Neuronal stem cell (in vitro differentiated cells): ENCODE measurements at regions not wholly inside any gene's neighbourhood (a gene's known extent, or its start where the extent isn't known, plus 50 kb on each side); places are given as distances from the start of the nearest gene placed in this dataset.

Source experiments
- DNase-seq: peaks from one replicate; pipeline ENCODE4 v3.0.0-alpha.2; 2013; ENCODE audit warnings: low spot score
- H2AFZ ChIP-seq: one replicate; pipeline ENCODE4 v1.6.1; 2013; ENCODE audit warnings: mild to moderate bottlenecking, low read length, inconsistent platforms
- H2AK5ac ChIP-seq: 2 replicates; pipeline ENCODE4 v1.6.1; 2013; ENCODE audit warnings: low read depth, mild to moderate bottlenecking, inconsistent platforms, low read length, moderate library complexity, mixed read lengths
- H2BK120ac ChIP-seq: 2 replicates; pipeline ENCODE4 v1.6.1; 2013; ENCODE audit warnings: low read depth, mild to moderate bottlenecking, inconsistent platforms, low read length, moderate library complexity, mixed read lengths
- H2BK12ac ChIP-seq: one replicate; pipeline ENCODE4 v1.6.1; 2013; ENCODE audit warnings: low read length, inconsistent platforms
- H2BK15ac ChIP-seq: 2 replicates; pipeline ENCODE4 v1.6.1; 2013; ENCODE audit warnings: mild to moderate bottlenecking, low read length, inconsistent platforms, mixed read lengths
- H2BK5ac ChIP-seq: one replicate; pipeline ENCODE4 v1.6.1; 2013; ENCODE audit warnings: inconsistent platforms, mild to moderate bottlenecking, low read length, moderate library complexity
- H3K14ac ChIP-seq: one replicate; pipeline ENCODE4 v1.6.1; 2013; ENCODE audit warnings: low read length, inconsistent platforms
- H3K18ac ChIP-seq: 2 replicates; pipeline ENCODE4 v1.6.1; 2013; ENCODE audit warnings: low read length, inconsistent platforms
- H3K23ac ChIP-seq: 2 replicates; pipeline ENCODE4 v1.6.1; 2013; ENCODE audit warnings: low read depth, mild to moderate bottlenecking, mixed read lengths, low read length, inconsistent platforms; ENCODE audit not compliant: poor library complexity
- H3K27ac ChIP-seq: replicated peaks from 3 replicates; pipeline ENCODE4 v1.5.1; 2013; ENCODE audit warnings: low read length, inconsistent platforms
- H3K27me3 ChIP-seq, 3 experiments: 2 replicates each; pipeline ENCODE4 v1.6.1; 2013; ENCODE audit warnings: low read length in 3 of 3, mild to moderate bottlenecking in 2 of 3, inconsistent platforms in 1 of 3, low read depth in 1 of 3, mixed read lengths in 1 of 3, moderate library complexity in 1 of 3; ENCODE audit not compliant: control insufficient read depth in 3 of 3, insufficient read depth in 3 of 3
- H3K36me3 ChIP-seq, 2 donors: replicated peaks in 1 of 2; 2 replicates each; pipeline ENCODE4 v1.6.1; 2013; ENCODE audit warnings: low read length in 2 of 2; ENCODE audit not compliant: control insufficient read depth in 2 of 2, insufficient read depth in 2 of 2
- H3K4ac ChIP-seq: 2 replicates; pipeline ENCODE4 v1.6.1; 2013; ENCODE audit warnings: inconsistent platforms, mild to moderate bottlenecking, low read length, moderate library complexity
- H3K4me1 ChIP-seq, 2 donors: 1 replicate in 1 of 2; 2 replicates in 1 of 2; pipeline ENCODE4 v1.6.1; 2013; ENCODE audit warnings: low read length in 2 of 2, low read depth in 1 of 2; ENCODE audit not compliant: control insufficient read depth in 2 of 2, insufficient read depth in 1 of 2
- H3K4me2 ChIP-seq: one replicate; pipeline ENCODE4 v1.6.1; 2013; ENCODE audit warnings: mild to moderate bottlenecking, low read length, inconsistent platforms; ENCODE audit not compliant: insufficient read depth, poor library complexity, severe bottlenecking
- H3K4me3 ChIP-seq, 2 donors: 2 replicates each; pipeline ENCODE4 v1.5.1; 2013; ENCODE audit warnings: low read length in 2 of 2, mild to moderate bottlenecking in 2 of 2, inconsistent platforms in 1 of 2, moderate library complexity in 1 of 2
- H3K79me1 ChIP-seq: one replicate; pipeline ENCODE4 v1.6.1; 2013; ENCODE audit warnings: low read depth, mild to moderate bottlenecking, inconsistent platforms, low read length, moderate library complexity
- H3K9ac ChIP-seq: one replicate; pipeline ENCODE4 v1.6.1; 2013; ENCODE audit warnings: mild to moderate bottlenecking, low read depth, low read length, inconsistent platforms; ENCODE audit not compliant: poor library complexity
- H3K9me3 ChIP-seq, 2 donors: replicated peaks in 1 of 2; 2 replicates each; pipeline versions ENCODE3 to v1.6.1; 2013; ENCODE audit warnings: low read length in 2 of 2, mild to moderate bottlenecking in 2 of 2, inconsistent platforms in 1 of 2, low read depth in 1 of 2, mixed read lengths in 1 of 2, moderate library complexity in 1 of 2; ENCODE audit not compliant: control insufficient read depth in 2 of 2, insufficient read depth in 1 of 2
- H4K8ac ChIP-seq: one replicate; pipeline ENCODE4 v1.6.1; 2013; ENCODE audit warnings: low read depth, mild to moderate bottlenecking, inconsistent platforms, low read length, moderate library complexity
- H4K91ac ChIP-seq: one replicate; pipeline ENCODE4 v1.6.1; 2013; ENCODE audit warnings: low read length, low read depth, mild to moderate bottlenecking, inconsistent platforms; ENCODE audit not compliant: poor library complexity
- WGBS, 2 donors: extraction: QIAGEN DNeasy Blood & Tissue Kit; methylation state at CpG; one replicate each; pipeline ENCODE4 v1.1.7; 2013; ENCODE audit warnings: missing lambda C conversion rate in 2 of 2, mixed read lengths in 1 of 2; ENCODE audit not compliant: insufficient read length in 2 of 2, insufficient replicate concordance in 1 of 2; ENCODE audit errors: extremely low coverage in 2 of 2; 5-methylcytosine and 5-hydroxymethylcytosine counted together

DNA sequence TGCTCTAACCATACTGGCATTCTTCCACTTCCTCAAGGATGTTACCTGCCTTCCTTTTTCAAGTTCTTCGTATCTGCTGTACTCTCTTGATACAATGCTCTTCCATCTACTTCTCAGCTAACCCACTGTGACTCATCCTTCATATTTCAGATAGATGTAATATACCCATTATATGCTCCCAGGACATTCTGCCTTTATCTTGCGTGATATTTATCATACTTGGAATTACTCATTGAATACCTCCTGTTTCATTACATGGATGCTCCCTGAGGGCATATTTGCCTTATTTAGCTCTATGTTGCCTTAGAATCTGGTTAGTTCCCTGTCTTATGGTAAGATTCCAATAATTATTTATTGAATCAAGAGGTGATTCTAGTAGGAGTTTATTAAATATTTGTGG, 706.4 kb downstream of the SORCS3 start:
- H3K4me3 ChIP-seq = no peak overlapping the region
- H3K9me3 ChIP-seq = no peaks in the 10 kb centered on the region
- H4K8ac ChIP-seq = no peak overlapping the region
- no peak overlapping the region for H3K23ac ChIP-seq
- H4K91ac ChIP-seq = no peak overlapping the region
- H2AK5ac ChIP-seq = no peak overlapping the region
- no peaks in the 10 kb centered on the region for H3K79me1 ChIP-seq
- H2BK12ac ChIP-seq = no peak overlapping the region
- no peaks in the 10 kb centered on the region for H3K36me3 ChIP-seq
- no peak for DNase-seq
- H2AFZ ChIP-seq = no peak overlapping the region
- H3K4me1 ChIP-seq = peaks cover 0 to 6% of the 10 kb centered on the region in 2 donors
- no CpG with 5 or more reads among the region's 2 CpGs for WGBS, 2 donors
- H2BK5ac ChIP-seq = no peak overlapping the region
- H3K4me2 ChIP-seq = no peak overlapping the region
- no peak overlapping the region for H3K18ac ChIP-seq
- no peaks in the 10 kb centered on the region for H3K27me3 ChIP-seq
- no peak overlapping the region for H3K9ac ChIP-seq
- no peak overlapping the region for H3K4ac ChIP-seq
- no peak overlapping the region for H3K14ac ChIP-seq
- H3K27ac ChIP-seq = no peak overlapping the region
- H2BK120ac ChIP-seq = no peak overlapping the region
- no peak overlapping the region for H2BK15ac ChIP-seq

GRCh38 chr10:105342606-105343005, 701.5 kb downstream of the SORCS3 start:
- Histone ChIP-seq H3K9me3 (no peaks in the 10 kb centered on the region), H4K91ac (no peak overlapping the region), H3K4ac (no peak overlapping the region), H3K4me3 (no peak overlapping the region), H2AFZ (no peak overlapping the region), H3K27ac (no peak overlapping the region), H3K18ac (no peak overlapping the region), H2BK5ac (no peak overlapping the region), H2BK12ac (no peak overlapping the region), H4K8ac (no peak overlapping the region), H3K36me3 (no peaks in the 10 kb centered on the region), H3K27me3 (no peaks in the 10 kb centered on the region), H3K4me1 (peaks cover 0 to 5% of the 10 kb centered on the region in 2 donors), H2AK5ac (no peak overlapping the region), H3K14ac (no peak overlapping the region), H3K9ac (no peak overlapping the region), H3K23ac (no peak overlapping the region), H3K4me2 (no peak overlapping the region), H2BK120ac (no peak overlapping the region), H3K79me1 (no peaks in the 10 kb centered on the region), H2BK15ac (no peak overlapping the region)
- WGBS, 2 donors = no CpG with 5 or more reads among the region's 4 CpGs
- no peak for DNase-seq

DNA sequence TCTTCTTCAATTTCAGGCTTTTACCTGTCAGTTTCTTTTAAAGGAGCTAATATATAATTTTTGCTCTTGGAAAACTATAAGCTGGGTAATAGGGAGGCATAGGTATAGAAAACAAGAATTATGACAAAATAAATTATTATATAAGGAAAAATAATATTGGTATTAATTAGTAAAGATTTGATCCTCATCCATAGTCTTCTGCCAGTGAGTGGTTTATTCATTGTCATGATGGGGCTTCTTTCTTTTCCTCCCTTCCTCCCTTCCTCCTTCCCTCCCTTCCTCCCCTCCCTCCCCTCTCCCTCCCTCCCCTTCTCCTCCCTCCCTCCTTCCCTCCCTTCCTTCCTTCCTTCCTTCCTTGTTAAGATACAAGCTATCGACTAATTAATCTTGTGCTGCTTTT, 698.6 kb downstream of the SORCS3 start:
- H3K4ac ChIP-seq = no peak overlapping the region
- no peak overlapping the region for H3K27ac ChIP-seq
- H2AFZ ChIP-seq = no peak overlapping the region
- no peak overlapping the region for H3K14ac ChIP-seq
- no peaks in the 10 kb centered on the region for H3K79me1 ChIP-seq
- no peak for DNase-seq
- no peaks in the 10 kb centered on the region for H3K27me3 ChIP-seq
- peaks cover 0 to 1% of the 10 kb centered on the region in 2 donors for H3K4me1 ChIP-seq
- H3K4me3 ChIP-seq = no peak overlapping the region
- H3K4me2 ChIP-seq = no peak overlapping the region
- no peak overlapping the region for H2BK15ac ChIP-seq
- no peak overlapping the region for H2BK5ac ChIP-seq
- H2AK5ac ChIP-seq = no peak overlapping the region
- no peak overlapping the region for H3K18ac ChIP-seq
- no peak overlapping the region for H3K23ac ChIP-seq
- H3K36me3 ChIP-seq = no peaks in the 10 kb centered on the region
- no CpG with 5 or more reads among the region's 1 CpG for WGBS, 2 donors
- H4K91ac ChIP-seq = no peak overlapping the region
- H2BK12ac ChIP-seq = no peak overlapping the region
- H3K9me3 ChIP-seq = no peaks in the 10 kb centered on the region
- no peak overlapping the region for H3K9ac ChIP-seq
- no peak overlapping the region for H2BK120ac ChIP-seq
- H4K8ac ChIP-seq = no peak overlapping the region

DNA sequence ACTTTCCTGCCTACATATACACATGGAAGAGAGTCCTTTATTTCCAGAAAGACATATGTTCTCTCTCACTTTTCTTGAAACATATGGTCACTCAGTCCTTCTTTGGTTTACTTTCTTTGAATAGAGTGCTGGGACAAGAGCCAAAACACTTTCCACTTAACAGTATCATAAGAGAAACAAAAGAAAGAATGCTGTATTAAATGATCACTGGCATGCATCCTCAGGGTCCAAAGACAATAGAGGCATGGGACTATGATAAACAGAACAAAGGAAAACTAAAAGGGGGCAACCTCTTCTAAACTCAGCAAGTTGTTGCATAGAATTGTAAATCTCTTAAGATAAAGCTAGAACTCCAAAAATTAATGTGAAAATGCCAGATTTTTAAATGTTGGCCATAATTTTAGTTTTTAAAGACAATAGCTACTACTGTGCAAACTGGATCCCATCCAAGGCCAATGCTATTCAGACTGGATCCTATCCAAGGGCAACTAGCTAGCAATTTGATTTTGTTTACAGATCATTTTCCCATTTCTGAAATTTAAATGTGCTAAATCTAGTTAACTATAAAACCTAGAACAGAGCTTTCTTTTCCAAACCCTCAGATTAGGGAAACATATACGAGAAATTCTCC, 687.5 kb downstream of the SORCS3 start:
- Histone ChIP-seq H3K79me1 (no peaks in the 10 kb centered on the region), H4K8ac (no peak overlapping the region), H3K27me3 (no peaks in the 10 kb centered on the region), H2BK12ac (no peak overlapping the region), H2BK5ac (no peak overlapping the region), H4K91ac (no peak overlapping the region), H2AK5ac (no peak overlapping the region), H2BK15ac (no peak overlapping the region), H2AFZ (no peak overlapping the region), H3K4me2 (no peak overlapping the region), H3K18ac (no peak overlapping the region), H3K9me3 (no peaks in the 10 kb centered on the region), H3K23ac (no peak overlapping the region), H3K27ac (no peak overlapping the region), H3K14ac (no peak overlapping the region), H3K4me1 (no peaks in the 10 kb centered on the region), H3K4me3 (no peak overlapping the region), H3K9ac (no peak overlapping the region), H2BK120ac (no peak overlapping the region), H3K36me3 (no peaks in the 10 kb centered on the region), H3K4ac (no peak overlapping the region)
- WGBS, 2 donors = no CpG with 5 or more reads among the region's 1 CpG
- DNase-seq = no peak
